ENCODE measurements at regions not wholly inside any gene's neighbourhood (a gene's known extent, or its start where the extent isn't known, plus 50 kb on each side); places are given as distances from the start of the nearest gene placed in this dataset.

GRCh38 chr7:33760146-33760545 is 145.2 kb upstream of the BMPER start:
- DNase-seq, result no peak

- DNase-seq, result no peak
Observed at GRCh38 chr7:33760834-33761233, 144.5 kb upstream of the BMPER start.

GRCh38 chr7:33761449-33762080 is 143.8 kb upstream of the BMPER start:
- no peak for DNase-seq

- no peak for DNase-seq
Observed at GRCh38 chr7:33762151-33762910, 143.0 kb upstream of the BMPER start.

- no peak for DNase-seq
Observed at GRCh38 chr7:33762911-33763306, 142.4 kb upstream of the BMPER start.

GRCh38 chr7:33764752-33765451 is 140.4 kb upstream of the BMPER start:
- peak; percentile 55 for DNase-seq

GRCh38 chr7:33766405-33766804 is 138.9 kb upstream of the BMPER start:
- DNase-seq, result no peak

- no peak for DNase-seq
Observed at GRCh38 chr7:33769930-33770329, 135.4 kb upstream of the BMPER start.

GRCh38 chr7:33770576-33770975 is 134.8 kb upstream of the BMPER start:
- no peak for DNase-seq

- no peak for DNase-seq
Observed at GRCh38 chr7:33771422-33771821, 133.9 kb upstream of the BMPER start.

- peak; percentile 39 for DNase-seq
Observed at GRCh38 chr7:33773053-33773452, 132.3 kb upstream of the BMPER start.

GRCh38 chr7:33774762-33775523 is 130.4 kb upstream of the BMPER start:
- no peak for DNase-seq

GRCh38 chr7:33775790-33776189 is 129.5 kb upstream of the BMPER start:
- DNase-seq, result no peak

- no peak for DNase-seq
Observed at GRCh38 chr7:33776788-33777187, 128.6 kb upstream of the BMPER start.

GRCh38 chr7:33778195-33778594 is 127.1 kb upstream of the BMPER start:
- no peak for DNase-seq

GRCh38 chr7:33779216-33779615 is 126.1 kb upstream of the BMPER start:
- no peak for DNase-seq

- no peak for DNase-seq
Observed at GRCh38 chr7:33781167-33781566, 124.2 kb upstream of the BMPER start.

GRCh38 chr7:33781796-33782195 is 123.5 kb upstream of the BMPER start:
- DNase-seq, result no peak

GRCh38 chr7:33784000-33784399 is 121.3 kb upstream of the BMPER start:
- no peak for DNase-seq

GRCh38 chr7:33788531-33788930 is 116.8 kb upstream of the BMPER start:
- no peak for DNase-seq

- DNase-seq, result no peak
Observed at GRCh38 chr7:33789871-33790630, 115.3 kb upstream of the BMPER start.

- no peak for DNase-seq
Observed at GRCh38 chr7:33790746-33791145, 114.6 kb upstream of the BMPER start.

GRCh38 chr7:33792041-33792440 is 113.3 kb upstream of the BMPER start:
- DNase-seq, result no peak
